Left forelimb (tissue), 1 donor: ENCODE measurements at regions not wholly inside any gene's neighbourhood (a gene's known extent, or its start where the extent isn't known, plus 50 kb on each side); places are given as distances from the start of the nearest gene placed in this dataset.
"Not testable (repeated sequence)": the region's sequence is repeated elsewhere in the genome, so short reads cannot be mapped to it uniquely, and the experiment has no call there.

Experiments
- DNase-seq: peaks from one replicate; pipeline ENCODE4 v3.0.0-alpha.2; 2018; ENCODE audit warnings: low spot score

DNA sequence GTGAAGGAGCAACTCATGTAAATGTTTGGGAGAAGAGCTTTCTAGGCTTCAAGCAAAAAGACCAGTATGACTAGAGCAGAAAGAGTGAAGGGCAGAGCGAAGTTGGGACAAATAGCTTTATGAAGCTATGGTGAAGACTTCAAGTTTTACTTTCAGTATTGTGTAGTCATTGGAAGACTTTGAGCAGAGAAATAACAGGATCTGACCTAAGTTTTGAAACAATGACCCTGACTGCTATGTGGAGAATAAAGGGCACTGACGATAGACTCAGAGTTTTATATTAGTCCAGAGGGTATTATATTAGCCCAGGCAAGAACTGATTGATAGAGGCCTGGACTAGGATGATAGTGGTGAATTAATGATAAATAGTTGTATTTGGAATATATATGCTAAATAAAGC is 187.3 kb downstream of the KTN1 start:
- DNase-seq: no peak

DNA sequence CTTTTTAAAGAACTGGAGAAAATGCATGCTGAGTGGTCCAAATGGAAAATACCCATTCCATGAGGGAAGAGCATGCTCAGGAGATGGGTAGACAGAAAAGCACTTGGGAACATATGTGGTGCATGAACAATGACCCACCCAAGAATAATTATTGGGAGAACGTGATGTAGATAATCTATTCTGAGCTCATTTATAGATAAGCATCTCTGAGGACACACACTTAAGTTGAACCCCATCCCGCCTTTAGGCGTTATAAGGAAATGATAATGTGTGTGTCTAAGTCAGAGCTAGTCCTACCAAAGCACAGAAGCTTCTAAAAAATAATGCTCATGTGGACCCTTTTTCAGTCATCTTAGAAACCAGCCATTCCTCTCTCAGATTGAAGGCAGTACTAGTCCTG is 189.9 kb downstream of the KTN1 start:
- DNase-seq: no peak

DNA sequence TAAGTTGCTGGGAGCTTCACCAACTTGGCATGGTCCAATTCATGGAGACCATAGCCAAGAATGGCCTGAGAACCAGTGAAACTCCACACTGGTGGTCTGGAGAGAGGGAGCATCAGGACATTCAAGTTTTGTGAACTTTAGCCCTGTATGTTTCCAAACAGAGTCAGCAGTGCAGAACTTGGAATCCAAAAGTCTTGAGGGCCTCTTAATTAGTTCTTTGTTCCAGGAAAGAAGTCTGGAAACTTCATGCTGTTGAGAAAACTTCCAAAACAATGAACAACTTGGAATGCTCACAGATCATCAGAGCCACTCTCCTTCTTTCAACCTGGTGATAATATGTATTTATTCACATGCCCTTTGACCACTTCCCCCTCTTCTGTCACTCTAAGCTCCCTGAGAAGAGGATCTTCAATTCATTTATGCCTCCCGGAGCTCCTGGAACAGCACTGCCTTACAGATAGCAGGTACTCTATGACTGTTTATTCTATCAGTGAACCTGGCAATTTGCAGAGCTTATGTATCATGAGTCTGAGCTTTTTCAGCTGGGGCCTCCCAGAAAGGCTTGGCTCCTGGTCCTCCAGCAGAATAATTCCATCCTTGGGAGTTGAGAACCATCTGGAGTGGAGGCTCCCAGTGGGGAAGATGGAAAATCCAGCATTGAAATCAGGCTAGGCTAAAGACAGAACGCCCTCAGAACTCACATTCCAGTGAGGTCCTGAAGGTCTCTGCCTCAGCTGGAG is 191.4 kb downstream of the KTN1 start:
- no peak for DNase-seq

GRCh38 chr14:55772486-55772885 is 192.5 kb downstream of the KTN1 start:
- no peak for DNase-seq

- no peak for DNase-seq
These were observed 193.3 kb downstream of the KTN1 start for GRCh38 chr14:55773312-55773711.

- DNase-seq: no peak
These were observed 194.1 kb downstream of the KTN1 start for GRCh38 chr14:55773984-55774545.

DNA sequence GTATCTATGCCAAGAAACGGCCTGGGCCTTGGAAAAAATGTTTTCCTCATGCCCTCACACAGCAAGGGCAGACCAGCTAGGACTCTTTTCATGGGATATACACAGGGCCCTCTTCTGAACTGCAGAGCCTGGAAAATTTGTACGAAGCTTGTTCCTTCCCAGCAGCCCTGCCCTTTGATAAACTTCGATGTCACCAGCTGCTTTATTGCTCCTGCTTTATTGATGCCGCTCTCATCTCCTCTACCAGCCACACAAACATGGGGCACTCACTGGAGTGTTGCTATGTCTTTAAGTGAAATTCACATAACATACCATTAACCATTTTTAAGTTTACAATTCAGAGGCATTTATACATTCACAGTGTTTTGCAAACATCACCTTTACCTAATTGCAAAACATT is 197.9 kb downstream of the KTN1 start:
- DNase-seq: no peak

DNA sequence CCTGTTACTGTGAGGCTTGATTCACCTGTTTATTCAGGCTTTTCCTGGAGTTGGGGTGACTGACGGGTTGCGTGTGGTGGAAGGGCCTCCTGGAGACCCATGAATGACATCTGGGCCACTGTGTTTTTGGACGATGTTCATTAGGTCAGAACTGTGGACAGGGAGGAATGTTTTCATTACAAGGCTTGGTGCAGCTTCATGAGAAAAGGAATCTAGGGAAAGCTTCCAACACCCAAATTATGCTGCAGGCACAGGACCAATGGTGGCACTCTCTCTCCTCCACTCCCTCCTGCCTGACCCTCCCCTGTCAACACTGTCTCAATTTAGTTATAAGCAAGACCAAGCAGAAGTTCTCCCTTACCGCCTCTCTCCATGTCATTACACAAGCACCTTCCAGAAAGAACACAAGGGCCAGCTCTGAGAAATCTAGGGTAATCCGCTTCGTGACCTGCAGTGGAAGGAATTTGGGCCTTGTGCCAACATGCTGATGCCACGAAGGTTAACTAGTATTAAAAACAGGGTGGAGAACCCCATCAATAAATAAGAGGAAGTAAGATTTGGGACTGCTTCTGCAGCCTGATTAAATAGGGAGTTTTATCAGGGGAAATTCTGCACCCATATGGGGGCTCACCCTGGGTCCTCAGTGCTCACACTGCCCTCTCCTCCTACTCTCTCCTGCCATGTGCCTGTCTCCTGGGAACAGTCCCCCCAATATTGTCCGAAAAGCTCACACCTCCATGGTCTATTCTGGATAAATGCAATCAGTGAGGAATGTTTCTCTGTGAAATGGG is 200.3 kb downstream of the KTN1 start:
- DNase-seq: no peak

DNA sequence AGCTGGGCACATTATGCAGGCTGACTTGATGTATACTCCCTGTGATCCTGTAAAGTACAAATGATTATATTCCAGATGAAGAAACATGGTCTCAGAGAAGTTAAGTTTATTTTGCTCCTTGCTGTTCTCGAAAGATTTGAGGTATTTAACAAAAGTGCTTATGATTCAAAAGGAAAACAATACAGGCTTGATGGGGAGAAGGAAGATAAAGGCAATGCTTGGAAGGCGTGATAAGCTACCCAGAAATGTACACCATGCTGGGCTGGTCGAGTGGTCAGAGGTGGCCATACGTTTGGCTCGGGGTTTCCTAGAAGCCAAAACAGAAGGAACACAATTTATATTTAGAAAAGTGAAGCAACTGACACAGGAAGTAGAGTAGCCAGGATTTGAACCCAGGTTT is 201.0 kb downstream of the KTN1 start:
- no peak for DNase-seq

DNA sequence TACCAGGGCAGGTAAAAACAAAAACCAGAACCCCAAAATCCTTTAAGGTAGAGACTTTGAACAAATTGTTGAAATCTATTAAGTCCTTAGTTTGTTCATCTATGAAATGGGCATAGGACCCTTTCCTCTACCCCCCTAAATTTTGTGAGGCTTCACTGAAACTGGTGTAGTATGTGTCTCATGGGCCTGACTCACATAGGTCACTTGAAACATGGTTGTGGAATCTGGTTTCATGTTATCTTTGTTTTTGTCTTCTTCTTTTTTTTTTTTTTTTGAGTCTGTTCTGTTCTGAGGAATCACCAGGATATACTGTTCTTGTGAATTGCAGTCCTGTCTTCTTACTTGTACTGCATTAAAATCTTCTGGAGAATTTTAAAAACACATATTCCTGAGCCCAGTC is 202.2 kb downstream of the KTN1 start:
- no peak for DNase-seq

DNA sequence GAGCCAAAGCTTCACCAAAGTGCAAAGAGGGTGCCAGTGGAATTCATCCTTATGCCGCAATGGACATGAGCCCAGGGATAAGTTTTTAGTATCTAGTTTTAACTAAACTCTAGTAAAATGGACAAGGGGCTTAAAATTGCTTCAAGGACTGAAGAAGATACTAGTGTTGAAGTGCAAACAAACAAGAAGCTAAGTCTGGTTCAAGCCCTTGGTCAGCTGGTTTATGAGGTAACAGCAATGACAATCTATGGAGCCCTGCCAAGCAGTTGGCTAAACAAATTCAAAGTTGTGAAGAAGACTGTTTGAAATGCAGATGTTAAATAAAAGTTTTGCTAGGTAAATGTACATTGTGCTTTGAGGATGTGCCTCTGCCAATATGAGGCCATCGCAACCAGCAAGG is 209.4 kb downstream of the KTN1 start:
- DNase-seq: no peak

DNA sequence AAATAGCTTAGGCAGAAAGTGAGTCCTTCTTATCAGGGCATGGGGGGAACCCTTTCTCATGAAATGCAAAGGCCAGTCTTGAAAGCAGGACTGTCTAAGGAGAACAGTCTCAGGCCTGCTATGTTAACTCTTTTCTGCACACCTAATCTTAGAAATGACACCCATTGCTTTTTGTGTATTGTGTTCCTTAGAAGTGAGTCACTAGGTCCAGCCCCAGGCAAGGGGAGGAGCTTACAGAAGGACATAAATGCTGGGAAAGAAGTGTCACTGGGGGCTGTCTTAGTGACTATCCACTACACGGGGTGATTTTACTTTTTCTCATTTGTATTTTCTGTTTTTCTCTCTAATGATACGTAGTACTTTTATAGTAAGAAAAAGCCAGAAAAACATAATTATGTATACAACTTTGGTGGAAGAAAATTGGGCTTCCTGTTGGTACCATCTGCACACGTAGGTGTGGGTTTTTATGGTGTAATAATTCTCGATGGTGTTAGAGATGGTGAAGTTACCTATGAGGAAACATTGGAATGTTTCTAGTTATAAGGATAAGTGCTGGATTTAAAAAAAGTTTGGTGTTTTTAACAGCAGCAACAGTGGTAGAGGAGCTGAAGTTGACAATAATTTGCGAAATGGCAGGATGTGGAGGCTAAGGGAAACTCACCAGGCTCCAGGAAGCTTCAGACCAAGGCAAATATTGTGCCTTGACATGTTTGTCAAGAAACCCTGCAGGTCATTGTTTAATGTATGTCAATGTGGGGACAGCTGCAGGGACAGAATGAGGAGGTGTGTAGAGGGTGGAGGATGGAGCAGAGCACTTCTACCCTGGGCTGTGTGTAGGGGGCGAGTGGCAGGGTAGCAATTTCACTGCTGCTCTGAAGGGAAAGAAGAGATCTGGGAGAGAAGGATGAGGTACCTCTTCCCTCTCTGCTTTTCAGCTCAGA is 214.9 kb downstream of the KTN1 start:
- no peak for DNase-seq

GRCh38 chr14:55796513-55796912 is 216.5 kb downstream of the KTN1 start:
- DNase-seq: not testable (repeated sequence)

- no peak for DNase-seq
These were observed 218.4 kb downstream of the KTN1 start for GRCh38 chr14:55798406-55798805.

- DNase-seq: no peak
These were observed 219.6 kb downstream of the KTN1 start for GRCh38 chr14:55799508-55800095.

DNA sequence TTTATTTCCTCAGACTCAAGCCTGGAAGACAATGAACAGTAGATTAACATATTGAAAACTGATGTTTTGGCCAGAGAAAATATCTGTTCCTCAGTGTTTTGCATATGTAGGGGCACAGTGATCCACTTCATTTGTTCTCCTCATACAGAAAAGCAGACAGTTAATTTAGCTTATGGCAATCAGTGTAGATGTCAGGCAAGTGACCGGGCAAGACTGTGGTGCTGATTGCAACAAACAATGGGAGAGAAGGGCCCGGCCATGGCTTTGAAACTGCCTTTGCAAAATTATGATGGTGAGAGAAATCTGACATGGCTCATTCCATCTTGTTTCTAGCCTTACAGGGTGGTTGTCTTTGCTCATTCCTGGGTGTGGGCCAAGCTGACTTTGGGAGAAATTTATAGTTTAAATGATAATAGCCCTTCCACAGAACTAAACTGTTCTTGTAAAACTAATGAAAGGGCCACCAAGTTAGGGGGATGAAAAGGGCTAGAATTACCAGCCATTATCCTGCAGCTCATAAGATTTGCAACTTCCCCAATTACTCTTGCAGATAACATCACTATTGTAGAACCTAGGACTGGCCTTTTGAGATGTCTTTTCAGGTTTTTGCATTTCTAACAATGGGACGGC is 220.3 kb downstream of the KTN1 start:
- no peak for DNase-seq

DNA sequence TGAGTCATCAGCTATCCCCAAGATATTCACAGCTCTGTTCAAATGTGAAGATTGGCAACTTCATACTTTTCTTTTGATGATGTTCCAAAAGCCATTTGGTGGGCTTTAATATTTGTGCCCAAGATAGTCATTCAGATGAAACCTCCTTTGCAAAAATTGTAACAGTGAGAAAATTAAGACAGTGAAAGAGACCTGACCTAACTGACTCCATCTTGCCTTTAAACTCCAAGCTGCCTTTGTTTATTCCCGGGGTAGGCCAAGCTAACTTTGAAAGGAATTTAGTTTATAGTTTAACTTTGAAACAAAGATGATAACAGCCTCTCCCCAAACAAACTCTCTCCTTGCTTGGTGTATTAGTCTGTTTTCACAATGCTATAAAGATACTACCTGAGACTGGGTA is 221.1 kb downstream of the KTN1 start:
- DNase-seq: no peak

- no peak for DNase-seq
These were observed 223.2 kb downstream of the KTN1 start for GRCh38 chr14:55802986-55803872.

GRCh38 chr14:55803873-55804553 is 224.0 kb downstream of the KTN1 start:
- DNase-seq: no peak

GRCh38 chr14:55805250-55805649 is 225.2 kb downstream of the KTN1 start:
- no peak for DNase-seq
